ENCODE measurements at regions not wholly inside any gene's neighbourhood (a gene's known extent, or its start where the extent isn't known, plus 50 kb on each side); places are given as distances from the start of the nearest gene placed in this dataset.
"Not testable (repeated sequence)": the region's sequence is repeated elsewhere in the genome, so short reads cannot be mapped to it uniquely, and the experiment has no call there.

- DNase-seq (ENCODE audit: low read depth, low spot score) = no peak
These were observed 968.5 kb downstream of the C4orf33 start for GRCh38 chr4:130064471-130064870.

GRCh38 chr4:130067419-130067818 lies 971.5 kb downstream of the C4orf33 start:
- DNase-seq (ENCODE audit: low read depth, low spot score) = no peak

GRCh38 chr4:130068072-130068471 lies 972.1 kb downstream of the C4orf33 start:
- no peak for DNase-seq (ENCODE audit: low read depth, low spot score)

- DNase-seq (ENCODE audit: low read depth, low spot score) = no peak
These were observed 975.8 kb downstream of the C4orf33 start for GRCh38 chr4:130071746-130072145.

GRCh38 chr4:130073145-130073790 lies 977.3 kb downstream of the C4orf33 start:
- no peak for DNase-seq (ENCODE audit: low read depth, low spot score)

GRCh38 chr4:130074096-130074495 lies 978.1 kb downstream of the C4orf33 start:
- no peak for DNase-seq (ENCODE audit: low read depth, low spot score)

- DNase-seq (ENCODE audit: low read depth, low spot score) = no peak
These were observed 981.3 kb downstream of the C4orf33 start for GRCh38 chr4:130077275-130077674.

GRCh38 chr4:130079027-130079426 lies 983.1 kb downstream of the C4orf33 start:
- DNase-seq (ENCODE audit: low read depth, low spot score) = not testable (repeated sequence)

- DNase-seq (ENCODE audit: low read depth, low spot score) = no peak
These were observed 985.0 kb downstream of the C4orf33 start for GRCh38 chr4:130080872-130081451.

- no peak for DNase-seq (ENCODE audit: low read depth, low spot score)
These were observed 994.5 kb downstream of the C4orf33 start for GRCh38 chr4:130090427-130090826.

GRCh38 chr4:130092187-130093015 lies 996.4 kb downstream of the C4orf33 start:
- DNase-seq (ENCODE audit: low read depth, low spot score) = no peak

GRCh38 chr4:130099105-130099504 lies 1003.2 kb downstream of the C4orf33 start:
- no peak for DNase-seq (ENCODE audit: low read depth, low spot score)

- DNase-seq (ENCODE audit: low read depth, low spot score) = no peak
These were observed 1014.2 kb downstream of the C4orf33 start for GRCh38 chr4:130110189-130110588.

- DNase-seq (ENCODE audit: low read depth, low spot score) = no peak
These were observed 1014.8 kb downstream of the C4orf33 start for GRCh38 chr4:130110770-130111169.

- no peak for DNase-seq (ENCODE audit: low read depth, low spot score)
These were observed 1028.1 kb downstream of the C4orf33 start for GRCh38 chr4:130124066-130124465.

- no peak for DNase-seq (ENCODE audit: low read depth, low spot score)
These were observed 1029.5 kb downstream of the C4orf33 start for GRCh38 chr4:130125467-130125866.

- no peak for DNase-seq (ENCODE audit: low read depth, low spot score)
These were observed 1031.3 kb downstream of the C4orf33 start for GRCh38 chr4:130127297-130127696.

GRCh38 chr4:130131536-130131935 lies 1035.6 kb downstream of the C4orf33 start:
- no peak for DNase-seq (ENCODE audit: low read depth, low spot score)

GRCh38 chr4:130141651-130142050 lies 1045.7 kb downstream of the C4orf33 start:
- no peak for DNase-seq (ENCODE audit: low read depth, low spot score)

GRCh38 chr4:130143656-130144055 lies 1047.7 kb downstream of the C4orf33 start:
- no peak for DNase-seq (ENCODE audit: low read depth, low spot score)

GRCh38 chr4:130146773-130147172 lies 1050.8 kb downstream of the C4orf33 start:
- DNase-seq (ENCODE audit: low read depth, low spot score) = no peak

- DNase-seq (ENCODE audit: low read depth, low spot score) = no peak
These were observed 1051.7 kb downstream of the C4orf33 start for GRCh38 chr4:130147641-130148040.

- no peak for DNase-seq (ENCODE audit: low read depth, low spot score)
These were observed 1058.9 kb downstream of the C4orf33 start for GRCh38 chr4:130154901-130155300.
